ENCODE measurements at regions not wholly inside any gene's neighbourhood (a gene's known extent, or its start where the extent isn't known, plus 50 kb on each side); places are given as distances from the start of the nearest gene placed in this dataset.
"Not testable (repeated sequence)": the region's sequence is repeated elsewhere in the genome, so short reads cannot be mapped to it uniquely, and the experiment has no call there.

- no peak for DNase-seq
These were observed 785.6 kb upstream of the CDH8 start for GRCh38 chr16:62821824-62822223.

GRCh38 chr16:62816971-62817519 is 780.8 kb upstream of the CDH8 start:
- DNase-seq: no peak

- no peak for DNase-seq
These were observed 778.7 kb upstream of the CDH8 start for GRCh38 chr16:62814891-62815290.

GRCh38 chr16:62805221-62805857 is 769.1 kb upstream of the CDH8 start:
- DNase-seq: no peak

- DNase-seq: no peak
These were observed 758.5 kb upstream of the CDH8 start for GRCh38 chr16:62794724-62795123.

GRCh38 chr16:62780081-62780480 is 743.8 kb upstream of the CDH8 start:
- not testable (repeated sequence) for DNase-seq

GRCh38 chr16:62764572-62764971 is 728.3 kb upstream of the CDH8 start:
- no peak for DNase-seq

GRCh38 chr16:62760398-62760797 is 724.2 kb upstream of the CDH8 start:
- no peak for DNase-seq

GRCh38 chr16:62755938-62756337 is 719.7 kb upstream of the CDH8 start:
- DNase-seq: no peak

- no peak for DNase-seq
These were observed 716.6 kb upstream of the CDH8 start for GRCh38 chr16:62752854-62753253.

- no peak for DNase-seq
These were observed 715.0 kb upstream of the CDH8 start for GRCh38 chr16:62751218-62751617.

- DNase-seq: no peak
These were observed 705.5 kb upstream of the CDH8 start for GRCh38 chr16:62741692-62742091.

GRCh38 chr16:62738666-62739460 is 702.6 kb upstream of the CDH8 start:
- no peak for DNase-seq

GRCh38 chr16:62732092-62732491 is 695.9 kb upstream of the CDH8 start:
- DNase-seq: no peak

GRCh38 chr16:62724670-62725269 is 688.5 kb upstream of the CDH8 start:
- DNase-seq: not testable (repeated sequence)

GRCh38 chr16:62720651-62721050 is 684.4 kb upstream of the CDH8 start:
- no peak for DNase-seq

GRCh38 chr16:62717026-62717425 is 680.8 kb upstream of the CDH8 start:
- no peak for DNase-seq

- DNase-seq: no peak
These were observed 679.5 kb upstream of the CDH8 start for GRCh38 chr16:62715701-62716100.

GRCh38 chr16:62712566-62712965 is 676.3 kb upstream of the CDH8 start:
- no peak for DNase-seq

- no peak for DNase-seq
These were observed 675.6 kb upstream of the CDH8 start for GRCh38 chr16:62711797-62712196.

- no peak for DNase-seq
These were observed 673.6 kb upstream of the CDH8 start for GRCh38 chr16:62709794-62710193.

- DNase-seq: no peak
These were observed 665.2 kb upstream of the CDH8 start for GRCh38 chr16:62701426-62701825.

- no peak for DNase-seq
These were observed 664.4 kb upstream of the CDH8 start for GRCh38 chr16:62700426-62701294.
